ENCODE measurements at regions not wholly inside any gene's neighbourhood (a gene's known extent, or its start where the extent isn't known, plus 50 kb on each side); places are given as distances from the start of the nearest gene placed in this dataset.

GRCh38 chrX:65034292-65034667 lies 58.0 kb upstream of the ZC4H2 start:
- TF ChIP-seq FOXP2 (optimal IDR thresholded peaks at IDR 0.05; ENCODE audit: control extremely low read depth, extremely low read length, insufficient read depth), result no peak
- no peak for TF ChIP-seq EZH2 (IDR thresholded peaks at IDR 0.05)
- no peak for TF ChIP-seq POLR2AphosphoS5 (IDR thresholded peaks at IDR 0.05; ENCODE audit: borderline replicate concordance, low read depth, low read length)

Data from SK-N-MC (cell line).